Transverse colon (tissue), 4 donors: ENCODE measurements at regions not wholly inside any gene's neighbourhood (a gene's known extent, or its start where the extent isn't known, plus 50 kb on each side); places are given as distances from the start of the nearest gene placed in this dataset.

Source experiments
- DNase-seq: peaks from one replicate; pipeline ENCODE4 v3.0.0-alpha.2; 2019
- H3K27ac ChIP-seq, 4 donors: fragments of 200-600 bp; sonication (generic); 2 replicates each; pipeline ENCODE4 v1.5.1; 2016 to 2018; ENCODE audit warnings: inconsistent platforms in 4 of 4
- H3K27me3 ChIP-seq: fragments of 200-600 bp; sonication (generic); 2 replicates; pipeline ENCODE4 v1.5.1; 2017; ENCODE audit warnings: inconsistent platforms
- H3K36me3 ChIP-seq, 4 donors: fragments of 200-600 bp; sonication (generic); 2 replicates each; pipeline ENCODE4 v1.5.1; 2017 to 2019; ENCODE audit warnings: inconsistent platforms in 4 of 4
- H3K4me1 ChIP-seq, 4 donors: fragments of 200-600 bp; sonication (generic); 2 replicates each; pipeline ENCODE4 v1.5.1; 2017 to 2020; ENCODE audit warnings: inconsistent platforms in 4 of 4
- H3K4me3 ChIP-seq, 4 donors: fragments of 200-600 bp; sonication (generic); 1 replicate in 1 of 4; 2 replicates in 3 of 4; pipeline versions ENCODE4 v1.5.1 to v1.6.1; 2017 to 2019; ENCODE audit warnings: inconsistent platforms in 4 of 4
- H3K9me3 ChIP-seq, 2 donors: fragments of 200-600 bp; sonication (generic); 2 replicates each; pipeline ENCODE4 v1.5.1; 2017 to 2019; ENCODE audit warnings: inconsistent platforms in 2 of 2
- CTCF ChIP-seq, 5 experiments: fragments of 200-600 bp in 3 of 5; fragments of 450-650 bp in 2 of 5; sonication (generic) in 3 of 5; IDR thresholded peaks; 1 replicate in 2 of 5; 2 replicates in 3 of 5; pipeline ENCODE4 v1.5.1; 2016 to 2017; ENCODE audit warnings: antibody characterized with exemption in 5 of 5, inconsistent platforms in 3 of 5, mild to moderate bottlenecking in 2 of 5, moderate library complexity in 1 of 5
- EP300 ChIP-seq: sonication (generic); formaldehyde crosslinking; IDR thresholded peaks from one replicate; pipeline ENCODE4 v1.6.1; 2017; ENCODE audit warnings: antibody characterized with exemption, low read depth
- POLR2A ChIP-seq: fragments of 450-650 bp; IDR thresholded peaks from one replicate; pipeline ENCODE4 v1.6.1; 2016; ENCODE audit warnings: antibody characterized with exemption, mild to moderate bottlenecking, moderate library complexity
- POLR2AphosphoS5 ChIP-seq, 3 donors: sonication (generic); formaldehyde crosslinking; IDR thresholded peaks; one replicate each; pipeline ENCODE4 v1.6.1; 2016; ENCODE audit warnings: antibody characterized with exemption in 3 of 3
- WGBS, 2 donors: methylation state at CpG; one replicate each; pipeline ENCODE4 v1.1.5; 2018; ENCODE audit warnings: low coverage in 1 of 2; 5-methylcytosine and 5-hydroxymethylcytosine counted together
- in situ Hi-C, 4 donors: fragments of 200-750 bp; cut with MboI; loops; one replicate each; pipeline versions ENCODE4 v1.15.0 to v1.15.1; 2017; ENCODE audit warnings: low sequenced_read_pairs in 3 of 4, low pct_ligation_motif_present in 1 of 4, low pct_unique_long_range_greater_than_20kb in 1 of 4
- intact Hi-C: fragments of 100-400 bp; cut with DNase I; formaldehyde crosslinking; loops from one replicate; pipeline ENCODE4 v1.15.1; 2023; ENCODE audit warnings: low total_unique reads

GRCh38 chr7:10733747-10734146 is 239.9 kb upstream of the PHF14 start:
- in situ Hi-C loops = no loop called here

GRCh38 chr7:10734595-10734994 is 239.1 kb upstream of the PHF14 start:
- DNase-seq = no peak
- H3K4me1 ChIP-seq = no peaks in the 10 kb centered on the region
- H3K4me3 ChIP-seq = no peak overlapping the region
- TF ChIP-seq EP300 (no peak), POLR2A (no peak)
- intact Hi-C loops = no loop called here
- no peaks in the 10 kb centered on the region for H3K9me3 ChIP-seq
- H3K36me3 ChIP-seq = no peaks in the 10 kb centered on the region
- in situ Hi-C loops = no loop called here
- H3K27ac ChIP-seq = no peak overlapping the region
- 70 to 77% methylated on average over 2 of the region's 2 CpGs for WGBS, 2 donors
- H3K27me3 ChIP-seq = no peaks in the 10 kb centered on the region

More at GRCh38 chr7:10733747-10734146, 239.9 kb upstream of the PHF14 start:
- Histone ChIP-seq H3K4me3 (no peak overlapping the region), H3K27ac (no peak overlapping the region), H3K27me3 (no peaks in the 10 kb centered on the region), H3K36me3 (no peaks in the 10 kb centered on the region), H3K4me1 (no peaks in the 10 kb centered on the region), H3K9me3 (no peaks in the 10 kb centered on the region)
- TF ChIP-seq EP300 = no peak
- TF ChIP-seq CTCF (IDR thresholded peaks at IDR 0.05) = no peak
- no peak for TF ChIP-seq POLR2AphosphoS5 (IDR thresholded peaks at IDR 0.05)
- TF ChIP-seq POLR2A = no peak
- DNase-seq = no peak
- WGBS, 2 donors = 95% methylated on average over 1 of the region's 1 CpG; no CpG with 5 or more reads in 1 of the 2 donors
- intact Hi-C loops = no loop called here

GRCh38 chr7:10739401-10739800 is 234.3 kb upstream of the PHF14 start:
- Histone ChIP-seq H3K4me1 (no peaks in the 10 kb centered on the region), H3K27ac (no peak overlapping the region), H3K27me3 (no peaks in the 10 kb centered on the region), H3K36me3 (no peaks in the 10 kb centered on the region), H3K9me3 (no peaks in the 10 kb centered on the region), H3K4me3 (no peak overlapping the region)
- in situ Hi-C loops = no loop called here
- no peak for DNase-seq
- intact Hi-C loops = no loop called here
- TF ChIP-seq EP300 (no peak), POLR2AphosphoS5 (IDR thresholded peaks at IDR 0.05) (no peak), POLR2A (no peak), CTCF (IDR thresholded peaks at IDR 0.05) (no peak)
- 58 to 95% methylated on average over 1 to 4 of the region's 4 CpGs for WGBS, 2 donors

GRCh38 chr7:10740805-10741204 is 232.9 kb upstream of the PHF14 start:
- H3K27ac ChIP-seq = no peak overlapping the region
- intact Hi-C loops (no loop called here), in situ Hi-C loops (no loop called here)
- no peak for TF ChIP-seq CTCF (IDR thresholded peaks at IDR 0.05)
- TF ChIP-seq POLR2A = no peak
- TF ChIP-seq EP300 = no peak
- TF ChIP-seq POLR2AphosphoS5 (IDR thresholded peaks at IDR 0.05) = no peak
- H3K9me3 ChIP-seq = no peaks in the 10 kb centered on the region
- no peak for DNase-seq
- no peaks in the 10 kb centered on the region for H3K4me1 ChIP-seq
- no peaks in the 10 kb centered on the region for H3K27me3 ChIP-seq
- no peak overlapping the region for H3K4me3 ChIP-seq
- H3K36me3 ChIP-seq = no peaks in the 10 kb centered on the region
- WGBS, 2 donors = 18 to 60% methylated on average over 1 of the region's 1 CpG

GRCh38 chr7:10756981-10757380 is 216.7 kb upstream of the PHF14 start:
- DNase-seq = no peak
- no peak for TF ChIP-seq POLR2AphosphoS5 (IDR thresholded peaks at IDR 0.05)
- no peak for TF ChIP-seq CTCF (IDR thresholded peaks at IDR 0.05)
- no peak for TF ChIP-seq EP300
- TF ChIP-seq POLR2A = no peak
- no peaks in the 10 kb centered on the region for H3K27me3 ChIP-seq
- H3K27ac ChIP-seq = no peak overlapping the region
- H3K36me3 ChIP-seq = no peaks in the 10 kb centered on the region
- WGBS, 2 donors = 57 to 65% methylated on average over 2 of the region's 2 CpGs
- intact Hi-C loops = no loop called here
- no peak overlapping the region for H3K4me3 ChIP-seq
- in situ Hi-C loops = no loop called here
- no peaks in the 10 kb centered on the region for H3K4me1 ChIP-seq
- H3K9me3 ChIP-seq = peaks cover 14 to 16% of the 10 kb centered on the region in 2 donors
